ENCODE measurements at regions not wholly inside any gene's neighbourhood (a gene's known extent, or its start where the extent isn't known, plus 50 kb on each side); places are given as distances from the start of the nearest gene placed in this dataset.
"Not testable (repeated sequence)": the region's sequence is repeated elsewhere in the genome, so short reads cannot be mapped to it uniquely, and the experiment has no call there.

DNA sequence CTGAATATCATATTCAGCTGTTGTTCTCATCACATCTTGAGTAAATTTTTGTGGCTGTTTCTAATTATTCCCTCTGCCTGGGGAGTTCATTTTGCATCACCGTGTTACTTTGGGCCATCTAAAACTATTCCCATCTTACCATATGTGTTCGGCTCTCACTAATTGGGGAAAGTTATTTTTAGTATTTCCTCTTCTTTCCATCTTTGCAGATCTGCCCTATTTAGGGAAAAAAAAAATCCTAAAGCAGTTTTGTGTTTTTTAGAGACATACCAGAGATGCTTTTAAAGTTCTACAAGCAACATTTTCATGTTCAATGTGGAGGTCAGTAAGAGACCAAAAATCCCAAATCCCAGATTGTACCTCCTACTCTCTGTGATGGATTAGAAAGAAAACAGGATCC is 111.3 kb upstream of the NDUFV2 start:
- no peak for DNase-seq (ENCODE audit: low spot score)

DNA sequence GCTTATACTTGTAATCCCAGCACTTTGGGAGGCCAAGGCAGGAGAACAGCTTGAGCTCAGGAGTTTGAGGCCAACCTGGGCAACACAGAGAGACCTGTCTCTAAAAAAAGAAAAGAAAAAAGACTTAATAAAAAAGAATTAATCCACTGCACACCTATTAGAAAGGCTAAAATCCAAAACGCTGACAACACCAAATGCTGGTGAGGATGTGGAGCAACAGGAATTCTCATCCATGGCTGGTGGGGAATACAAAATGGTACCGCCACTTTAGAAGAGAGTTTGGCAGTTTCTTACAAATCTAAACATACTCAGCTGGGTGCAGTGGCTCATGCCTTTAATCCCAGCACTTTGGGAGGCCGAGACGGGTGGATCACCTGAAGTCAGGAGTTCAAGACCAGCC is 110.0 kb upstream of the NDUFV2 start:
- DNase-seq (ENCODE audit: low spot score), result not testable (repeated sequence)

DNA sequence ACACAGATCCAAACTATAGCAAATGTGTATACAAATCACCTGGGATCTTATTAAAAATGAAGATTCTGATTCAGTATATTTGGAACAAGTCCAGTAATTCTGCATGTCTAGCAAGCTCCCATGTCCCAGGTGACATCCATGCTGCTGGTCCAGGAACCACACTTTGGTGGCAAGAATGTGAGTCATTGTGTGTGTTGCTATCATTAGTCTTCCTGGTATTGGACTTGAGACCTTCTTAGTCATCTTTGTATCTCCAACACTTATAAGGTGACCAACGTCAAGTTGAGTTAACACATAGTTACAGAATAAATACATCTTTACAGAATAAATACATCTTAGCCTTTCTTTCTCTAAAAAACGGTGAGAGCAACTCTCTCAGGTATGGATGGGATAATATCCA is 107.9 kb upstream of the NDUFV2 start:
- no peak for DNase-seq (ENCODE audit: low spot score)

DNA sequence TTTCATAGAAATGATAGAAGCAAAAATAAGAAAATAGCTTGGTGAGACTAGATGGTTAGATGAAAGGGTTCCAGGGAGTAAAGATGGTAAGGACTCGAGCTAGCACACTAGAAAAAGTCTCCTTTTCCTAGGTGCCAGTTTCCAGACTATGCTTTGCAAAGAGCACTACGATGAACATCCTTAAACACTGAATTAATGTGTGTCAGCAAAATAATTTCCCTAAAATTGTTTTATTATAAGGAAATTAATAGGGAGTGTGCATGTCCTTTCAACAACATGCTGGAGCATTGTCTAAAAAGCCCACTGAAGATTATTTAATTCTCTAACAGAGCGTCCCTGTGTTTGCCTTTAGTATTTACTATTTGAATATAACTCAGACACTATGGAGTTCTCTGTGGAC is 107.4 kb upstream of the NDUFV2 start:
- no peak for DNase-seq (ENCODE audit: low spot score)

DNA sequence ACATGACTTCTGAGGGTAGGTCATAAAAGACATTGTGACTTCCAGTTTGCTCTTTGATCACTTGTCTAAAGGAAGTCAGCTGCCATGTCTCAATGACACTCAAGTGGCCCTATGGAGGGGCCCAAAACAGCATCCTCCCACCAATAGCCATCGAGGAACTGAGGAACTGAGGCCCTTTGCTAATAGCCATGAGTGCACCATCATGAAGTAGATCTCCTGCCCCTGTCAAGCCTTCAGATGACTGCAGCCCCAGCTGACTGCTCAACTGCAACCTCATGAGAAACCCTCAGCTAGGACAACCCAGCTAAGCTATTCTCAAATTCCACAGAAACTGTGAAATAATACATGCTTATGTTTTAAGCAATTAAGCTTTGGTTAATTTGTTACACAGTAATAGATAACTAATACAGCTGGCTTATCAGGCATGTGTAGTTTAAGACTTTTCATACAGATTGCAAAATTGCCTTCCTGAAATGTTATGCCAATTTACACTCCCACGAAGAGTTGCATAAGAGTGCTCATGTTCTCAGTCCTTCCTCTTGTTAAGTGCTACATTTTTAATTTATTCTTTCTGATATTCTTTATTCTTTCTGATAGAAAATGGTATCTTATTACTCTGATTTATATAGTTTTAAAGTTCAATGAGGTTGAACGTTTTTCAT is 105.6 kb upstream of the NDUFV2 start:
- DNase-seq (ENCODE audit: low spot score), result no peak

DNA sequence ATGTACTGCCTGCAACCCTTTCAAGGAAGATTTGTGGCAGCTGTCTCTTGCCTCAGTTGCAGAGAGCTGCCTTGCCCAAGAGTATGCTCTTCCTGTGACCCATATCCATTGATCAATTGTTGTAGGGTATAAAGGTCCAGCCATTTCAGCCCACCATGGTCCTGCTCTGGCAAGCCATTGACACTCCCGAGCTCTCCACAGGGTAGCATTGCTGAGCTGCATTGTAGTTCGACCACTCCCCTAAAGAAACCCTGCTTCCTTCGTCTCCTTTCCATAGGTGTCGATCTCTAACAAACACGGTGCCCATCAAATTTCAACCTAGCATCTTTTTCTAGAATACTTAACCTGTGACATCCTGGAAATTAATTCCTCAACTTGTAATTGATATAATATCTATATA is 104.9 kb upstream of the NDUFV2 start:
- DNase-seq (ENCODE audit: low spot score), result no peak

DNA sequence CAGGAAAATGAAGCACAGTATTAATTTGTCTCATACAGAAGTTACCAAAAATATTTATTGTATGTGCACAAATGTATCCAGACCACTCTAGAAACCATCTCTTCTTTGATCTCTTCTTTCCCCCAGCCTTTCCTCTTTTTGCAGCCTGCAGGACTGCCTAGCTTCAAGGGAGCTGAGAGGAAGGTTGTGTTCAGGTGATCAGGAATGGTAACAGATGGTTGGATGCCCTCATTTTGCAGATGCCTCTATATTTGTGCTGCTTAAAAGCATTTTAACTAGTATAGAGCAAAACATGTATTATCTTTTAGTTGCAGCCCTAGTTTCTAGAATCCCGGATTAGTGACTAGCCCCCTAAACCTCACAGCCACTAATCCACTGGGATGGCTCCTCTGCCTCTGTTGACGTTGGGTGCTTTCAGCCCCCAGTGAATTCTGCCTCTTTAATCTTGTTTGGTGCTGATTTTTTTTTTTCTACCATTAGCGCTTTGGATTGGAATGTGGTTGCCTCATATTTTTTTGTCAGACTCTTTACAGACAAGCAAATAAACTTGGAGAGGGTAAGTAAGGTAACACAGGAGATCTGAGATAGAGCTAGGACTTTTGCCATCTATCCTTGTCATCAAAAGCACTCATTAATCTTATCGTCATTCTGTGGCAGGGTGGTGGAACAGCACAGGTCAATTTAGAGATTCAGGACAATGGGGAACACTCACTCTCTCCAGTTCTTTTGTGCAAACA is 103.8 kb upstream of the NDUFV2 start:
- DNase-seq (ENCODE audit: low spot score), result no peak

DNA sequence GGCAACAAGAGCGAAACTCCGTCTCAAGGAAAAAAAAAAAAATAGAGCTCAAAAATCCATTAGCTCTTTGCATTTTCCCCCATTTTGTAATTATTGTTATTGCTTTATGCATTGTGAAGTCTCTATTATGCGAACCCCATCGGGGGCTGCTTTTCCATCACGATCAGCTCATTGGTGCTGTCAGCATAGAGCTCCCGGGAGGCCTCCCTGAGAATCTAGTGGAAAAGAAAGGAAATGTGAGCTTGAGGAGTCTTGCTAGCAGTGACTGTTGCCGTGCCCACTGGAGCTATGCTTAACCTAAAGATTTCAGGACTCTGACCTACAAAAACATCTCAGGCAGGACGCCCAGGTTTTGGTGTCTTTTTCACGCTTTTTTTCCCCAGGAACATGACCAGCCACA is 102.6 kb upstream of the NDUFV2 start:
- no peak for DNase-seq (ENCODE audit: low spot score)

DNA sequence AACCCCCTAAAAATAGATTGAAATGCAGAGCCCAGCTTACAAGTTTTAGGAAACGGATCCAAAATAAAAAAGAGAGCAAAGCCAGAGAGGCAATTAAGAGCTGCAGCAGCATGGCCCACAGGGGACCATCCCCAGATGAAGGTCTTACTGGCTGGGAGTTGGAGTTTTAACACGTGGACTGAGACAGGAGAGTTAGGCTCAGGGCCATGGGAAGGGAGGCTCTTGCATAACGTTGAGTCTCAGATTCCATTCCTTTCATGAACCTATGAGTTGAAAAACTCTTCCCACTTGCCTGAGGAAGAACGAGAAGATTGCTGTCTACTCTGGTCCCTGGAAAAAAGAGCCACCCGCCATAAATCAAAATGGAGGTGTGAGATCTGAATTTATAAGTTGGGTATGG is 101.8 kb upstream of the NDUFV2 start:
- no peak for DNase-seq (ENCODE audit: low spot score)

DNA sequence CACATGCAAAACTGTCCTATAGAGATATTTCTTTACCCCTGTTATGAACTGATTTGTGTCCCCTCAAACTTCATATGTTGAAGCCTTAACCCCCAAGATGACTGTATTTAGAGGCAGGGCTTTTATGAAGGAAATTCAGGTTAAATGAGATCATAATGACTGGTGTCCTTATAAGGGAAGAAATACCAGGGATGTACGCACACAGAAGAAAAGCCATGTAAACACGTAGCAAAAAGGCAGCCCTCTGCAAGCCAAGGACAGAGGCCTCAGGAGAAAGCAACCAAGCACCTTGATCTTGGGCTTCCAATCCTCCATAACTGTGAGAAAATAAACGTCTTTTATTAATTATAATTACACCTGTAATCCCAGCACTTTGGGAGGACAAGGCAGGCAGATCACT is 101.3 kb upstream of the NDUFV2 start:
- no peak for DNase-seq (ENCODE audit: low spot score)

DNA sequence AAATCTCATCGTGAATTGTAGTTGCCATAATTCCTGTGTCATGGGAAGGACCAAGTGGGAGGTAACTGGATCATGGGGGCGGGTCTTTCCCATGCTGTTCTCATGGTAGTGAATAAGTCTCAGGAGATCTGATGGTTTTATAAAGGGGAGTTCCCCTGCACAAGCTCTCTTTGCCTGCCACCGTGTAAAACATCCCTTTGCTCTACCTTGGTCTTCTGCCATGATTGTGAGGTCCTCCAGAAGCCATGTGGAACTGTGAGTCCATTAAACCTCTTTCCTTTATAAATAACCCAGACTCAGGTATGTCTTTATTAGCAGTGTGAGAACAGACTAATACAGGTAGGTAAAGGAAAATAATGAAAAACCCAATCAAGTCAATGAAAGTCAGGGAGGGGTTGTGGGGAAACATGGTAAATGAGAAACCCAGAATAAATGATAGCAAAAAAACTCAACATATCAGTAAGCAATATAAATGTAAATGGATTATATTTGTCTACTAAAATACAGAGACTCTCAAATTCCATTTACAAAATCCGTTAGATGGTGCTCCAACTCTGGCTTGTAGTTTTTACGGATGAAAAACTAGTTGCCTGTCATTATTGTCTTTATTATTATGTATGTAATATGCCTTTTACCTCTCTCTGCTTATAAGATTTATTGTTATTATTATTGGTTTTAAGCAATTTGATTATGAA is 98.9 kb upstream of the NDUFV2 start:
- DNase-seq (ENCODE audit: low spot score), result no peak

DNA sequence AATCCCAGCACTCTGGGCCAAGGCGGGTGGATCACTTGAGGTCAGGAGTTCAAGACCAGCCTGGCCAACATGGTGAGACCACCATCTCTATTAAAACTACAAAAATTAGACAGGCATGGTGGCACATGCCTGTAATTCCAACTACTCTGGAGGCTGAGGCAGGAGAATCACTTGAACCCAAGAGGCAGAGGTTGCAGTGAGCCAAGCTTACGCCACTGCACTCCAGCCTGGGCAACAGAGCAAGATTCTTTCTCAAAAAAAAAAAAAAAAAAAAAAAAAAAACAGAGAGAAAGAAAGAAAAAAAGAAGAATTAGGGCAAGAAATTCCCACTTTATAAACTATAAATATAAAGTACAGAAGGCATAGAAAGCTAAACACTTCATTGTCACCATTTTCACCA is 98.2 kb upstream of the NDUFV2 start:
- not testable (repeated sequence) for DNase-seq (ENCODE audit: low spot score)

DNA sequence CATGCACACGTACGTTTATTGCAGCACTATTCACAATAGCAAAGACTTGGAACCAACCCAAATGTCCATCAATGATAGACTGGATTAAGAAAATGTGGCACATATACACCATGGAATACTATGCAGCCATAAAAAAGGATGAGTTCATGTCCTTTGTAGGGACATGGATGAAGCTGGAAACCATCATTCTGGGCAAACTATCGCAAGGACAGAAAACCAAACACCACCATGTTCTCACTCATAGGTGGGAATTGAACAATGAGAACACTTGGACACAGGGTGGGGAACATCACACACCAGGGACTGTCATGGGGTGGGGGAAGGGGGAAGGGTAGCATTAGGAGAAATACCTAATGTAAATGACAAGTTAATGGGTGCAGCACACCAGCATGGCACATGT is 94.8 kb upstream of the NDUFV2 start:
- DNase-seq (ENCODE audit: low spot score), result not testable (repeated sequence)

DNA sequence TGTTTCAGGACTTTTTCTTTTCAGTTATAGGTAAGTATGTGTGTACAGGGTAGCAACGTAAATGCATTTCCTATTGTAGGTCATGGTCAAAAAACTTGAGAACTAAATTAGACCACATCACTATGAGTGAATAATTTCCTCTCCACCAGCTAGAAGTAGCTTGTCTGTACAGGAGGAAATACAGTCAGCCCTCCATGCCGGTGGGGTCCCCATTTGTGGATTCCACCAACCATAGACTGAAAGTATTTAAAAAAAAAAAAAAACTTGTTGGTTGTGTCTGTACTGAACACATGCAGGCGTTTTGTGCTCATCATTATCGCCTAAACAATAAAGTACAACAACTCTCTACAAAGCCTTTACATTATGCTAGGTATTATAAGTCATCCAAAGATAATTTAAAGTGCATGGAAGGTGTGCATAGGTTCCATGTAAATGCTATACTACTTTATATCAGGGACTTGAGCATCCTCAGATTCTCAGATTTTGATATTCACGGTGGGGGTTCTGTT is 94.2 kb upstream of the NDUFV2 start:
- no peak for DNase-seq (ENCODE audit: low spot score)

DNA sequence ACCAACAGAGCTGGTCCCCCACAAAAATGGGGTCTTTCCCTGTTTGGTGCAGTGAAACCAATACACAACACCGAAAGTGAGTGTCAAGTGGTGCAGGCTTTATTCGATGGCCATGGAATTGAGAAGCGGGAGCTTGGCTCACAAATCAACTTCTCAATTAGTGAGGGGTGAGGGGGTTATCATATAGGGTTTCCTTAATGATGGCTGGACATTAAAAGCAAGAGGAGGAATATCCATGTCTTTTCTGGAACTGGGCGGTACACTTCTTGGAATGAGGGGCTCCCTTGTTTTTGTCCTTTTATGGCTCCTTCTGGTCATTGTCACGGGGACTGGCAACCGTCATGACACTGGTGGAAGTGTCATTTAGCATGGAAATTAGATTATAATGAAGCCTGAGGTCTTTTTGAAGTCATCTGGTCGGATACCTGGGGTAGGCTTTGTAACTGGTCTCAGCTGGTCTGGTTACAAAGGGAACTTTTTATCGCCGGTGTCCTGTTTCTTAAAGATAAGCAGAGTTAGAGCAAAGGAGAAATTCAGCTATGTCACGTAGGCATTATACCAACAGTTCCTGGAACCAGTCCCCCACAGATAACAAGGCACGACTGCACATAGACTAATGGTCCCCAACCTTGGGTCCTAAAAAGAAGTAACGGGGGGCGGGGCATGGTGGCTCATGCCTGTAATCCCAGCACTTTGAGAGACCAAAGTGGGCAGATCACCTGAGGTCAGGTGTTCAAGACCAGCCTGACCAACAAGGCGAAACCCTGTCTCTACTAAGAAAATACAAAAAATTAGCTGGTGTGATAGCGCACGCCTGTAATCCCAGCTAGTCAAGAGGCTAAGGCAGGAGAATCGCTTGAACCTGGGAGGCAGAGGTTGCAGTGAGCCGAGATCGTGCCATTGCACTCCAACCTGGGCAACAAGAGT is 93.5 kb upstream of the NDUFV2 start:
- no peak for DNase-seq (ENCODE audit: low spot score)

DNA sequence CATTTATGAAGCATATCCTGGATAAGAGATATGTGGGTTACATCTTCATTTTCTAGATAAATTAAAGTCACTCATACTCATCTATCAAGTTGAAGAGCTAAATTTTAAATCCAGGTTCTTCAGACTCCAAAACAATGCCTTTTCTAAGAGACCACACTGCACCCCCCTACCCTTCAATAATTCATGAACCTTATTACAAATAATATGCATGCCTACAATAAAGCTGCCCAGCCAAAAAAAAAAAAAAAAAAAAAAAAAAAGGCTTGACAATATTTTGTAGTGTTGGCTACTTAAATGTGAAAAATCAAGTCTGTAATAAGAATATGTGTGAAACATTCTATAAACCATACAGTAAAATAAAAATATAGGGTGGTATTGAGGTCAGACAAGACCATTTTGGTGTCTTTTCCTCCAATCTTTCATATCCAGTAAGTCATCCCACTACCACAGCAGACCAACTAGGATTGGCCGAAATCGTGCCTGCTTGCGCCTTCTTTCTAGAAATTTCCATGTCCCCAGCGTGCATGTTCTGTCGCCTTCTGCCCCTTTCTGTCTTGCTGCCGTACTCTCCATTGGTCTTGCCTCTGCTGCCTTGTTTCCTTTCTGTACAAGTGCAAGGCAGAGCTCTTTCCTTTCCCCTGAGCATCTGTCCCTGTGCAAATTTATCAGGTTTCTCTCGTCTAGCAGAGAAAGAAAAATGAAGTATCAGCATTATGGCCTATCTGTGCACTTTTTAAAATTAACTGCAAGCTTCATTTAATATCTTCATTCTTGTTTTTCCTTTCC is 92.6 kb upstream of the NDUFV2 start:
- no peak for DNase-seq (ENCODE audit: low spot score)

DNA sequence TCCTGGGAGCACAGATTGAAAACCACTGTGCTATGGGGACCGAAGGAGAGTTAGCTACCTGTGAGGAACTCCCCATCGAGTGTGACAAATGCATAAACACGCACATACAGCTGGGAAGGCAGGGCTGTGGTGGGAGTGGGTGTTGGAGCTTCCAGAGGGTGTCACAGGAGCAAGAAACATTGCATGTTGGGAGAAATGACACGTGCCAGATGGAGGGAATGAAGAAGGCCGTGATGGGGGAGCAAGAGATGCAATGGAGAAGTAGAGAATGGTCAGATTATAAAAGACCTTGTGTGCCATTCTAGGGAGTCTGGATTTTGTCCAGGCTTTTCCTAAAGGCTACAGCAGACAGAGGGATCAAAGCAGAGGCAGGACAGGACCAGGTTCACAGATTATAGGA is 91.1 kb upstream of the NDUFV2 start:
- DNase-seq (ENCODE audit: low spot score), result no peak

DNA sequence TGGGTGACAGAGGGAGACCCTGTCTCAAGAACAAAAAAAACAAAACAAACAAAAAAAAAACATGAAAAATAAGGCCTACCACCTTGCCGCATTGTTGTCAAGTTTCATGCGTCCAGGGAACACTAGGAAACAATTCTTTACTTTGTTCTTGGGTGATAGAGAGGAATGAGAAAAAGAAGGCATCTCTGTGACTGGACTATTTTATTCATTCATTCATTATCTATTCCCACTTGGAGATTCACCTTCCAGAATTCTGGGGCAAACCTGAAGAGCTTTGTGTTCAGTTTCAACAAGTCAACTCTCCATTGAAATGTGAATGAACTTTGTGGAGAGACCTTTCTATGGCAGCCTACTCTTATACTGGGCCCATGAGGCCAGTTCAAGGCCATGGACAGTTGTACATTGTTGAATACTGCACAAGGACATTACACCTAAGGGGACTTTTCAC is 88.5 kb upstream of the NDUFV2 start:
- no peak for DNase-seq (ENCODE audit: low spot score)

DNA sequence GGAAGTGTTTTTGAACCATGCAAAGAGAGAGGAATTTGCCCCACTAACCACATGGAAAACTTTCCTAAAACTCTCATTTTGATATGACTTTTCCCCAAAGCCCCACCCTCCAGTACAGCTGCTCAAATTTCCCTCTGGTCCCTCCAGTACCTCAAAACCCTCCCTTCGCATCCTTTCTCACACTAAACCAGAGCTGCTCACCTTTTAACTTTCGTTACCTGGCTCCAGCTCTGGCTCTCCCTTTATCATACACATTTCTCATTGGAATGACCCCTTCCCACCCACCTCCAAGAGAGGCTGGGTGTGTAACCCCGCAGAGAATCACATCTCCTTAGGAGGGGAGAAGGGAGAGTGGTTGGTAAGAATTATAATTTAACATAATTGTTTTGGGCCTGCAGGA is 86.8 kb upstream of the NDUFV2 start:
- no peak for DNase-seq (ENCODE audit: low spot score)

DNA sequence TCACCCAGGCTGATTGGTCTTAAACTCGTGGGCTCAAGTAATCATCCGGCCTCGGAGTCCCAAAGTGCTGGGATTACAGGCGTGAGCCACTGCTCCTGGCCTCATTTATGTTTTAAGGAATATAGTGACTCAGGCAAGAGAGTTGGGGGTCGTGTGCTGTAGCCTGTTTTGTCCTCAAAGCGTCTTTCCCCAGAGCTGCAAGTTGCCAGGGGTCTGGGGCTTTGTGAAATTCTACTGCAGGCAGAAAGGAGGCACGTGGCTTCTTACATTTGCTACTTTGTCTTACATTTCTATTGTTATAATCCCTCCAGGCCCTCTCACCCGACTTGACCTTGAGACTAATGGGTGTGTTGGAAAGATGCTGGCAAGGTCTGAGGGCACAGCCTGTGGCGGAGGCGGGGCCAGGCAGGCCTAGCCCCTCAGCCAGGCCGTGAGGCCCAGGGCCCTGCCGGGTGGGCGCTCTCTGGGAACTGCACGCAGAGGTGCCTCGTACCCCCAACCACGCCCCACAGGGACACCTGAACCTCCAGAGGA is 85.8 kb upstream of the NDUFV2 start:
- no peak for DNase-seq (ENCODE audit: low spot score)

Data from mucosa of gallbladder (tissue), 1 donor.